DND-41 (cell line): ENCODE measurements at regions not wholly inside any gene's neighbourhood (a gene's known extent, or its start where the extent isn't known, plus 50 kb on each side); places are given as distances from the start of the nearest gene placed in this dataset.
"Not testable (repeated sequence)": the region's sequence is repeated elsewhere in the genome, so short reads cannot be mapped to it uniquely, and the experiment has no call there.

Experiments used
- CTCF ChIP-seq: IDR thresholded peaks from 2 replicates; pipeline ENCODE4 v1.5.1; 2012; ENCODE audit warnings: borderline replicate concordance, low read length, moderate library complexity, mild to moderate bottlenecking; ENCODE audit not compliant: poor library complexity, severe bottlenecking; ENCODE audit errors: extremely low read depth
- EZH2 ChIP-seq: IDR thresholded peaks from 3 replicates; pipeline ENCODE4 v1.6.1; 2012; ENCODE audit warnings: borderline replicate concordance, low read depth, mild to moderate bottlenecking, moderate library complexity, low read length, inconsistent platforms; ENCODE audit not compliant: severe bottlenecking

GRCh38 chr14:19180881-19181280 is 213.6 kb downstream of the POTEM start:
- TF ChIP-seq CTCF, EZH2: not testable (repeated sequence)
